RWPE1 (cell line): ENCODE measurements at regions not wholly inside any gene's neighbourhood (a gene's known extent, or its start where the extent isn't known, plus 50 kb on each side); places are given as distances from the start of the nearest gene placed in this dataset.

ENCODE experiments used
- CTCF ChIA-PET: fragments of 350-600 bp; sonication (Branson Sonifier 250); formaldehyde crosslinking; extraction: SDS; loops from one replicate; lab custom pipeline; 2021; lab: Yijun Ruan, JAX
- POLR2A ChIA-PET: fragments of 400-600 bp; formaldehyde crosslinking; extraction: SDS; loops from one replicate; lab custom pipeline; 2020; ENCODE audit warnings: antibody characterized with exemption; ENCODE audit not compliant: low non-redundant PET; lab: Yijun Ruan, JAX
- DNase-seq: peaks from one replicate; pipeline ENCODE4 v3.0.0; 2012; ENCODE audit warnings: low spot score
- H3K27ac ChIP-seq: fragments of 450-650 bp; 2 replicates; pipeline ENCODE4 v1.5.1; 2017
- CTCF ChIP-seq: fragments of 450-650 bp; conservative IDR thresholded peaks from 2 replicates; pipeline ENCODE4 v1.5.1; 2017; ENCODE audit warnings: low read depth, mild to moderate bottlenecking

GRCh38 chr20:22472447-22473100, 111.8 kb downstream of the FOXA2 start:
- CTCF ChIA-PET = no interaction called here
- DNase-seq = no peak
- POLR2A ChIA-PET = no interaction called here
- no peak for TF ChIP-seq CTCF
- H3K27ac ChIP-seq = no peak overlapping the region

GRCh38 chr20:22471156-22471836, 113.1 kb downstream of the FOXA2 start:
- CTCF ChIA-PET = interaction anchor here (0.7 kb wide), 1 partner anchor 13 kb away, joined by 3 read pairs; no protein-coding TSS in a partner anchor
- no peak for DNase-seq
- POLR2A ChIA-PET = no interaction called here
- H3K27ac ChIP-seq = no peak overlapping the region
- no peak for TF ChIP-seq CTCF

GRCh38 chr20:22470620-22471026, 113.7 kb downstream of the FOXA2 start:
- POLR2A ChIA-PET = no interaction called here

GRCh38 chr20:22466447-22467171, 117.8 kb downstream of the FOXA2 start:
- no peak for TF ChIP-seq CTCF
- no peak overlapping the region for H3K27ac ChIP-seq
- POLR2A ChIA-PET = no interaction called here
- no peak for DNase-seq
- CTCF ChIA-PET = interaction anchor here (1.2 kb wide), 1 partner anchor 14 kb away, joined by 5 read pairs; no protein-coding TSS in a partner anchor

More at GRCh38 chr20:22470620-22471026, 113.7 kb downstream of the FOXA2 start:
- no peak overlapping the region for H3K27ac ChIP-seq
- no peak for TF ChIP-seq CTCF
- CTCF ChIA-PET = interaction anchor here (0.7 kb wide), 1 partner anchor 13 kb away, joined by 3 read pairs; no protein-coding TSS in a partner anchor
- DNase-seq = no peak

GRCh38 chr20:22465622-22466446, 118.5 kb downstream of the FOXA2 start:
- TF ChIP-seq CTCF = no peak
- ChIA-PET CTCF (interaction anchor here (1.2 kb wide), 1 partner anchor 13 kb away, joined by 5 read pairs; no protein-coding TSS in a partner anchor), POLR2A (no interaction called here)
- no peak for DNase-seq
- no peak overlapping the region for H3K27ac ChIP-seq
